IPS-18a (cell line): ENCODE measurements at regions not wholly inside any gene's neighbourhood (a gene's known extent, or its start where the extent isn't known, plus 50 kb on each side); places are given as distances from the start of the nearest gene placed in this dataset.

Source experiments
- H3K27ac ChIP-seq: one replicate; pipeline ENCODE4 v1.5.1; 2013; ENCODE audit warnings: low read length
- H3K27me3 ChIP-seq: one replicate; pipeline ENCODE4 v1.6.1; 2013; ENCODE audit warnings: mild to moderate bottlenecking, low read length; ENCODE audit not compliant: control insufficient read depth, insufficient read depth
- H3K36me3 ChIP-seq: one replicate; pipeline ENCODE4 v1.6.1; 2013; ENCODE audit warnings: low read depth, low read length; ENCODE audit not compliant: control insufficient read depth
- H3K4me1 ChIP-seq: one replicate; pipeline ENCODE4 v1.6.1; 2013; ENCODE audit warnings: low read depth, low read length; ENCODE audit not compliant: control insufficient read depth
- H3K4me3 ChIP-seq: one replicate; pipeline ENCODE4 v1.5.1; 2013; ENCODE audit warnings: low read length
- H3K9ac ChIP-seq: one replicate; pipeline ENCODE4 v1.6.1; 2013; ENCODE audit warnings: mild to moderate bottlenecking, low read length, moderate library complexity
- H3K9me3 ChIP-seq: one replicate; pipeline ENCODE4 v1.6.1; 2013; ENCODE audit warnings: low read depth, low read length; ENCODE audit not compliant: control insufficient read depth

- H3K9ac ChIP-seq = no peak overlapping the region
- no peak overlapping the region for H3K4me3 ChIP-seq
- H3K4me1 ChIP-seq = peaks cover 9% of the 10 kb centered on the region
- no peak overlapping the region for H3K27ac ChIP-seq
- H3K27me3 ChIP-seq = no peaks in the 10 kb centered on the region
- H3K36me3 ChIP-seq = no peaks in the 10 kb centered on the region
- H3K9me3 ChIP-seq = no peaks in the 10 kb centered on the region
These were observed 87.4 kb downstream of the GJA1 start for GRCh38 chr6:121522771-121523386.

DNA sequence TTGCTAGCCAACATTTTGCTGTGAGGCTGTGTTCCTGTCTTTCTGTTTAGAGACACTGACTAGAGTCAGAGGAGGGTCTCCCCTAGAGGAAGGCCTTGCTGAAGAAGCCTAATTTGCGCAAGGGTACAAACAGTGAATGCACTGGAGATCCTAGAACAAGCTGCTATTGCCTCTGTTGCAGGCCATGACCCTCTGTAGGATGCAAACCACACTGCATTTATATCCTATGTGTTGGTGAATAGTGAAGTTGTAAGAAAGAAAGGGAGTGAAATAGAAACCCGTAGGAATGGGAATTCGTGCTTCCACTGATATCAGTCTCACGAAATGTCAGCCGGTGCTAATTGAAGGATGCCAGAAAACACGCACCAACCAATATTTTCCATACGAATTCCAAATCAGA, 88.2 kb downstream of the GJA1 start:
- H3K4me1 ChIP-seq = peaks cover 9% of the 10 kb centered on the region

DNA sequence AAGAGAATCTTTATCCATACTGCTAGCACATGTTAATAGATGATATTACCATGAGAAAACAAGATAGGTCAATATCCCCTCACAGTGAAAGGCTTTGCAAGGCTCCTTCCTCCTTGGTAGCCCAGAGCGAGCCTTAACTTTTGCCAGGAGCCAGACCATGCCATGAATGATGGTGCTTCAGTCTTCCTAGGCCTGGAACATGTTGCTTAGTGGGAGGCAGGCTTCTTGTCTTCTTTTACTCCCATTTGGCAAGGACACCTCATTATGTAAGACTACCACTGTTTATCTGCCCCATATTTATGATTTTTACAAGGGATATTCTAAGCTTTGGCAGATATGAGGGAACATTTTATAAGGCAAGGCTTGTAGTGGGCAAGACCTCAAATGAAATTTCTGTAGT, 90.8 kb downstream of the GJA1 start:
- Histone ChIP-seq H3K9ac (no peak overlapping the region), H3K36me3 (no peaks in the 10 kb centered on the region), H3K27me3 (no peaks in the 10 kb centered on the region), H3K27ac (no peak overlapping the region), H3K9me3 (no peaks in the 10 kb centered on the region), H3K4me1 (no peaks in the 10 kb centered on the region), H3K4me3 (no peak overlapping the region)

More for the DNA sequence above, 88.2 kb downstream of the GJA1 start:
- Histone ChIP-seq H3K4me3 (no peak overlapping the region), H3K27me3 (no peaks in the 10 kb centered on the region), H3K9me3 (no peaks in the 10 kb centered on the region), H3K9ac (no peak overlapping the region), H3K36me3 (no peaks in the 10 kb centered on the region), H3K27ac (no peak overlapping the region)

GRCh38 chr6:121531658-121532169, 96.3 kb downstream of the GJA1 start:
- H3K27me3 ChIP-seq = no peaks in the 10 kb centered on the region
- H3K36me3 ChIP-seq = no peaks in the 10 kb centered on the region
- H3K4me1 ChIP-seq = no peaks in the 10 kb centered on the region

GRCh38 chr6:121533321-121533841, 97.9 kb downstream of the GJA1 start:
- no peaks in the 10 kb centered on the region for H3K4me1 ChIP-seq
- no peak overlapping the region for H3K4me3 ChIP-seq
- H3K27ac ChIP-seq = no peak overlapping the region
- no peak overlapping the region for H3K9ac ChIP-seq
- no peaks in the 10 kb centered on the region for H3K9me3 ChIP-seq
- no peaks in the 10 kb centered on the region for H3K36me3 ChIP-seq
- no peaks in the 10 kb centered on the region for H3K27me3 ChIP-seq

More at GRCh38 chr6:121531658-121532169, 96.3 kb downstream of the GJA1 start:
- Histone ChIP-seq H3K4me3 (no peak overlapping the region), H3K9me3 (no peaks in the 10 kb centered on the region), H3K9ac (no peak overlapping the region), H3K27ac (no peak overlapping the region)

GRCh38 chr6:121535777-121536176, 100.3 kb downstream of the GJA1 start:
- Histone ChIP-seq H3K9me3 (no peaks in the 10 kb centered on the region), H3K9ac (no peak overlapping the region), H3K4me3 (no peak overlapping the region), H3K36me3 (no peaks in the 10 kb centered on the region), H3K27me3 (no peaks in the 10 kb centered on the region), H3K27ac (no peak overlapping the region), H3K4me1 (no peaks in the 10 kb centered on the region)

- H3K9me3 ChIP-seq = no peaks in the 10 kb centered on the region
- no peak overlapping the region for H3K27ac ChIP-seq
- H3K27me3 ChIP-seq = no peaks in the 10 kb centered on the region
- H3K4me3 ChIP-seq = no peak overlapping the region
- H3K9ac ChIP-seq = no peak overlapping the region
- no peaks in the 10 kb centered on the region for H3K36me3 ChIP-seq
- H3K4me1 ChIP-seq = no peaks in the 10 kb centered on the region
These were observed 100.9 kb downstream of the GJA1 start for GRCh38 chr6:121536345-121536744.

- H3K9me3 ChIP-seq = no peaks in the 10 kb centered on the region
- no peaks in the 10 kb centered on the region for H3K27me3 ChIP-seq
- no peak overlapping the region for H3K27ac ChIP-seq
- no peak overlapping the region for H3K4me3 ChIP-seq
- no peaks in the 10 kb centered on the region for H3K4me1 ChIP-seq
- H3K36me3 ChIP-seq = no peaks in the 10 kb centered on the region
- no peak overlapping the region for H3K9ac ChIP-seq
These were observed 104.0 kb downstream of the GJA1 start for GRCh38 chr6:121539439-121539838.

DNA sequence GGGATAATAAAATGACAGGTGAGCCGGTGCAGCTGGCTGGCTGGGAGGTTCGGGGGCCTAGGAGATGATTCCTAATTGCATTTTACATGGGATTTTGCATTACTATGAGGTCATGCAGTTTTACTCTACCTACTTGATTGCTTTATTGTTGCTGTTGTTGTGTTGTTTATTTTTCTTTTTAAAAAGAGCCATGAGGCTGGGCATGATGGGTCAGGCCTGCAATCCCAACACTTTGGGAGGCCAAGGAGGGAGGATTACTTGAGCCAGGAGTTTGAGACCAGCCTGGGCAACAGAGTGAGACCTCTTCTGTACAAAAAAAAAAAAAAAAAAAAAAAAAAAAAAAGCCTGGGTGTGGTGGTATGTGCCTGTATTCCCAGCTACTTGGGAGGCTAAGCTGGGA, 104.8 kb downstream of the GJA1 start:
- H3K9me3 ChIP-seq = no peaks in the 10 kb centered on the region
- H3K36me3 ChIP-seq = no peaks in the 10 kb centered on the region
- no peak overlapping the region for H3K27ac ChIP-seq
- no peak overlapping the region for H3K9ac ChIP-seq
- no peaks in the 10 kb centered on the region for H3K27me3 ChIP-seq
- no peak overlapping the region for H3K4me3 ChIP-seq
- no peaks in the 10 kb centered on the region for H3K4me1 ChIP-seq

- no peak overlapping the region for H3K4me3 ChIP-seq
- no peak overlapping the region for H3K9ac ChIP-seq
- H3K27me3 ChIP-seq = no peaks in the 10 kb centered on the region
- H3K4me1 ChIP-seq = no peaks in the 10 kb centered on the region
- H3K36me3 ChIP-seq = no peaks in the 10 kb centered on the region
- H3K9me3 ChIP-seq = no peaks in the 10 kb centered on the region
- no peak overlapping the region for H3K27ac ChIP-seq
These were observed 109.2 kb downstream of the GJA1 start for GRCh38 chr6:121544691-121545090.

- no peak overlapping the region for H3K9ac ChIP-seq
- no peaks in the 10 kb centered on the region for H3K27me3 ChIP-seq
- no peaks in the 10 kb centered on the region for H3K4me1 ChIP-seq
- H3K36me3 ChIP-seq = no peaks in the 10 kb centered on the region
- H3K9me3 ChIP-seq = no peaks in the 10 kb centered on the region
- H3K4me3 ChIP-seq = no peak overlapping the region
- H3K27ac ChIP-seq = no peak overlapping the region
These were observed 112.7 kb downstream of the GJA1 start for GRCh38 chr6:121548131-121548530.

DNA sequence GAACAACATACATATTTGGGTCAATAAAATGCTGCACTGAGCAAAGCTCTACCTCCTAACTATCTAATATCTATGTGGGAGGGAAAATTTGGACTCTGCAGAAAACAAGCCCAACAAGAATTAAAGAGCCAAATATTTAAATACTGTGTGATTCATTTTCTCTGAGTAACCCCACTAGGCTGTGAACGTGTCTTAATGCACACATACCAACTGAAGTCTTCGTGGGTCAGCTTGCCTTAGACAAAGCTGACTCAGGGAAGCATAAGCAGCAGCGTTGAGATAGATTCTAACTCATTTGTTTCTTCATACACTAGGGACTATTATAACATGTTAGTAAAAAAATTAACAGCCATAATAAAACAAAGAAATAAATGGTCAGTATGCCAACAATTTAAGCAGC, 114.3 kb downstream of the GJA1 start:
- no peaks in the 10 kb centered on the region for H3K4me1 ChIP-seq
- H3K36me3 ChIP-seq = no peaks in the 10 kb centered on the region
- no peaks in the 10 kb centered on the region for H3K9me3 ChIP-seq
- H3K9ac ChIP-seq = no peak overlapping the region
- H3K27me3 ChIP-seq = no peaks in the 10 kb centered on the region
- H3K27ac ChIP-seq = no peak overlapping the region
- no peak overlapping the region for H3K4me3 ChIP-seq
